GM23338 (cell line): ENCODE measurements at regions not wholly inside any gene's neighbourhood (a gene's known extent, or its start where the extent isn't known, plus 50 kb on each side); places are given as distances from the start of the nearest gene placed in this dataset.

ENCODE experiments used
- ATAC-seq: fragments of 200-7000 bp; cut with Tn5 transposase; 3 replicates; pipeline ENCODE4 v1.9.1; 2020
- DNase-seq: peaks from one replicate; pipeline ENCODE4 v3.0.0-alpha.2; 2015; ENCODE audit warnings: low spot score
- H2AFZ ChIP-seq: fragments of 200-600 bp; sonication (generic); 2 replicates; pipeline ENCODE4 v1.8.0; 2016; ENCODE audit warnings: antibody characterized with exemption, mild to moderate bottlenecking, moderate library complexity
- H3F3A ChIP-seq: fragments of 200-600 bp; sonication (generic); replicated peaks from 2 replicates; pipeline ENCODE4 v1.8.0; 2017; ENCODE audit warnings: antibody characterized with exemption, mixed run types, low read depth
- H3K27ac ChIP-seq: fragments of 200-600 bp; sonication (generic); 2 replicates; pipeline ENCODE4 v1.6.1; 2016; ENCODE audit warnings: low read depth
- H3K27me3 ChIP-seq: fragments of 200-600 bp; sonication (generic); 2 replicates; pipeline ENCODE4 v1.8.0; 2016; ENCODE audit warnings: mild to moderate bottlenecking, mixed run types, moderate library complexity; ENCODE audit not compliant: insufficient read depth
- H3K36me3 ChIP-seq: fragments of 200-600 bp; sonication (generic); 2 replicates; pipeline ENCODE4 v1.8.0; 2016; ENCODE audit warnings: mild to moderate bottlenecking; ENCODE audit not compliant: insufficient read depth
- H3K4me1 ChIP-seq: fragments of 200-600 bp; sonication (generic); 2 replicates; pipeline ENCODE4 v1.8.0; 2016; ENCODE audit warnings: mild to moderate bottlenecking, moderate library complexity; ENCODE audit not compliant: insufficient read depth
- H3K4me2 ChIP-seq: fragments of 200-600 bp; sonication (generic); 2 replicates; pipeline ENCODE4 v1.7.1; 2017; ENCODE audit warnings: mixed run types
- H3K4me3 ChIP-seq: fragments of 200-600 bp; sonication (generic); 2 replicates; pipeline ENCODE4 v1.6.1; 2016; ENCODE audit warnings: mixed run types
- H3K79me2 ChIP-seq: fragments of 200-600 bp; sonication (generic); replicated peaks from 2 replicates; pipeline ENCODE4 v1.8.0; 2017; ENCODE audit warnings: mild to moderate bottlenecking; ENCODE audit not compliant: insufficient read depth
- H3K9me2 ChIP-seq: fragments of 200-600 bp; sonication (generic); 2 replicates; pipeline ENCODE4 v1.8.0; 2017; ENCODE audit not compliant: insufficient read depth
- H4K20me1 ChIP-seq: fragments of 200-600 bp; sonication (generic); replicated peaks from 2 replicates; pipeline ENCODE4 v1.8.0; 2017; ENCODE audit warnings: mild to moderate bottlenecking; ENCODE audit not compliant: insufficient read depth
- H3K27ac Mint-ChIP-seq: 2 replicates; pipeline ENCODE4 v1.8.0; 2020; ENCODE audit warnings: inconsistent platforms, mild to moderate bottlenecking, moderate library complexity, mixed read lengths
- H3K27me3 Mint-ChIP-seq: 3 replicates; pipeline ENCODE4 v1.8.0; 2022; ENCODE audit warnings: low read depth, mild to moderate bottlenecking, moderate library complexity, mixed read lengths, inconsistent platforms; ENCODE audit not compliant: insufficient read depth, poor library complexity
- H3K36me3 Mint-ChIP-seq: 3 replicates; pipeline ENCODE4 v1.8.0; 2021; ENCODE audit warnings: low read depth, mild to moderate bottlenecking, inconsistent platforms, moderate library complexity, mixed read lengths
- H3K4me1 Mint-ChIP-seq: 3 replicates; pipeline ENCODE4 v1.8.0; 2020; ENCODE audit warnings: mild to moderate bottlenecking, inconsistent platforms, mixed read lengths
- H3K4me3 Mint-ChIP-seq: 3 replicates; pipeline ENCODE4 v1.8.0; 2021; ENCODE audit warnings: moderate library complexity, mild to moderate bottlenecking, inconsistent platforms, mixed read lengths
- H3K9me3 Mint-ChIP-seq: 3 replicates; pipeline ENCODE4 v1.8.0; 2020; ENCODE audit warnings: moderate library complexity, mild to moderate bottlenecking, inconsistent platforms, mixed read lengths
- ETS1 ChIP-seq: IDR thresholded peaks from 2 replicates; pipeline ENCODE4 v1.6.1; 2016; ENCODE audit warnings: antibody characterized with exemption
- EZH2 ChIP-seq: fragments of 200-600 bp; sonication (generic); IDR thresholded peaks from one replicate; pipeline ENCODE4 v1.8.0; 2017; ENCODE audit warnings: antibody characterized with exemption, mild to moderate bottlenecking, low read depth; ENCODE audit not compliant: unreplicated experiment
- JUNB ChIP-seq: IDR thresholded peaks from one replicate; pipeline ENCODE4 v1.6.1; 2016; ENCODE audit warnings: antibody characterized with exemption; ENCODE audit not compliant: unreplicated experiment
- NANOG ChIP-seq: IDR thresholded peaks from 2 replicates; pipeline ENCODE4 v1.6.1; 2016; ENCODE audit warnings: antibody characterized with exemption, borderline replicate concordance
- POLR2AphosphoS5 ChIP-seq: IDR thresholded peaks from 2 replicates; pipeline ENCODE4 v1.6.1; 2016; ENCODE audit warnings: antibody characterized with exemption, low read depth
- REST ChIP-seq: IDR thresholded peaks from one replicate; pipeline ENCODE4 v1.6.1; 2018; ENCODE audit warnings: antibody characterized with exemption; ENCODE audit not compliant: unreplicated experiment
- ZNF114 ChIP-seq: fragments of 250-450 bp; sonication (Bioruptor Pico); IDR thresholded peaks from 2 replicates; pipeline ENCODE4 v1.5.0; 2020; ENCODE audit warnings: mild to moderate bottlenecking, moderate library complexity
- ZNF331 ChIP-seq: fragments of 250-450 bp; sonication (Bioruptor Pico); IDR thresholded peaks from 2 replicates; pipeline ENCODE4 v1.5.0; 2020; ENCODE audit warnings: low read depth, mild to moderate bottlenecking, moderate library complexity
- ZNF462 ChIP-seq: fragments of 250-450 bp; sonication (Bioruptor Pico); IDR thresholded peaks from 2 replicates; pipeline ENCODE4 v1.5.0; 2020; ENCODE audit warnings: mild to moderate bottlenecking, moderate library complexity

GRCh38 chr11:69944146-69944795 is 125.1 kb upstream of the FGF3 start (continued):
- no peak for TF ChIP-seq ZNF462 (CRISPR knock-in tag)

- Histone ChIP-seq H3F3A (0 out of 2 replicates have a peak, but pooled peaks cover 3% of the 10 kb centered on the region), H3K4me1 (no peaks in the 10 kb centered on the region; the same call in 1 of the 2 replicates), H3K36me3 (no peaks in the 10 kb centered on the region), H3K9me2 (no peaks in the 10 kb centered on the region), H3K4me3 (no peak overlapping the region), H4K20me1 (no peaks in the 10 kb centered on the region), H3K27ac (no peak overlapping the region), H3K79me2 (no peaks in the 10 kb centered on the region), H3K27me3 (no peaks in the 10 kb centered on the region), H3K4me2 (no peak overlapping the region), H2AFZ (no peak overlapping the region)
- ATAC-seq (no peak), DNase-seq (no peak)
- H3K4me3 Mint-ChIP-seq, result no peak overlapping the region
- no peaks in the 10 kb centered on the region; the same call in 2 of the 3 replicates for H3K9me3 Mint-ChIP-seq
- peaks cover 12% of the 10 kb centered on the region for H3K4me1 Mint-ChIP-seq
- peaks cover 3% of the 10 kb centered on the region for H3K27me3 Mint-ChIP-seq
- H3K36me3 Mint-ChIP-seq, result no peaks in the 10 kb centered on the region; the same call in 2 of the 3 replicates
- no peak overlapping the region for H3K27ac Mint-ChIP-seq
- no peak for TF ChIP-seq EZH2
- TF ChIP-seq REST, result no peak
- TF ChIP-seq JUNB, result no peak
- no peak for TF ChIP-seq NANOG
- no peak for TF ChIP-seq POLR2AphosphoS5
- no peak for TF ChIP-seq ZNF114 (CRISPR knock-in tag)
- TF ChIP-seq ETS1, result no peak
- TF ChIP-seq ZNF331 (CRISPR knock-in tag), result no peak
These were observed 125.9 kb upstream of the FGF3 start for GRCh38 chr11:69945157-69945556.
